NCI-H1930 (cell line): ENCODE measurements at regions not wholly inside any gene's neighbourhood (a gene's known extent, or its start where the extent isn't known, plus 50 kb on each side); places are given as distances from the start of the nearest gene placed in this dataset.

ENCODE experiments used
- DNase-seq, 2 experiments: peaks; one replicate each; lab custom pipeline; 2025; lab: John Stamatoyannopoulos, UW

- no peak for DNase-seq
Measured at GRCh38 chr21:15241997-15242736, 177.4 kb upstream of the NRIP1 start.

- DNase-seq, result no peak
Measured at GRCh38 chr21:15242906-15243305, 178.1 kb upstream of the NRIP1 start.

- DNase-seq, result no peak
Measured at GRCh38 chr21:15243406-15243805, 178.6 kb upstream of the NRIP1 start.

- no peak for DNase-seq
Measured at GRCh38 chr21:15247613-15248012, 182.8 kb upstream of the NRIP1 start.

GRCh38 chr21:15249285-15249993 lies 184.6 kb upstream of the NRIP1 start:
- DNase-seq, result no peak

- DNase-seq, result no peak
Measured at GRCh38 chr21:15250384-15250783, 185.6 kb upstream of the NRIP1 start.

GRCh38 chr21:15252431-15252830 lies 187.6 kb upstream of the NRIP1 start:
- DNase-seq, result no peak

- no peak for DNase-seq
Measured at GRCh38 chr21:15254111-15254510, 189.3 kb upstream of the NRIP1 start.

GRCh38 chr21:15255261-15255660 lies 190.5 kb upstream of the NRIP1 start:
- no peak for DNase-seq

GRCh38 chr21:15255763-15256162 lies 191.0 kb upstream of the NRIP1 start:
- no peak for DNase-seq

GRCh38 chr21:15256996-15257395 lies 192.2 kb upstream of the NRIP1 start:
- no peak for DNase-seq

- DNase-seq, result no peak
Measured at GRCh38 chr21:15257646-15258045, 192.8 kb upstream of the NRIP1 start.

- no peak for DNase-seq
Measured at GRCh38 chr21:15259824-15260223, 195.0 kb upstream of the NRIP1 start.

GRCh38 chr21:15260604-15261003 lies 195.8 kb upstream of the NRIP1 start:
- no peak for DNase-seq

- no peak for DNase-seq
Measured at GRCh38 chr21:15264084-15264665, 199.4 kb upstream of the NRIP1 start.

GRCh38 chr21:15272171-15272570 lies 207.4 kb upstream of the NRIP1 start:
- DNase-seq, result no peak

- DNase-seq, result no peak
Measured at GRCh38 chr21:15272591-15272990, 207.8 kb upstream of the NRIP1 start.

- DNase-seq, result no peak
Measured at GRCh38 chr21:15273244-15273643, 208.4 kb upstream of the NRIP1 start.

- DNase-seq, result no peak
Measured at GRCh38 chr21:15274701-15275485, 210.1 kb upstream of the NRIP1 start.

- DNase-seq, result no peak
Measured at GRCh38 chr21:15275615-15276235, 210.9 kb upstream of the NRIP1 start.

GRCh38 chr21:15276243-15276642 lies 211.4 kb upstream of the NRIP1 start:
- no peak for DNase-seq

- DNase-seq, result no peak
Measured at GRCh38 chr21:15277466-15277865, 212.7 kb upstream of the NRIP1 start.
